Activated CD8-positive, alpha-beta memory T cell treated with anti-CD3 and anti-CD28 coated beads for 36 hours (primary cell): ENCODE measurements at regions not wholly inside any gene's neighbourhood (a gene's known extent, or its start where the extent isn't known, plus 50 kb on each side); places are given as distances from the start of the nearest gene placed in this dataset.

Source experiments
- CTCF ChIA-PET: fragments of 350-600 bp; sonication (Branson Sonifier 250); formaldehyde crosslinking; loops from one replicate; lab custom pipeline; 2021; ENCODE audit warnings: antibody characterized with exemption; lab: Charles Lee
- POLR2A ChIA-PET: fragments of 350-600 bp; sonication (Branson Sonifier 250); formaldehyde crosslinking; loops from one replicate; lab custom pipeline; 2021; ENCODE audit warnings: antibody characterized with exemption; lab: Charles Lee

DNA sequence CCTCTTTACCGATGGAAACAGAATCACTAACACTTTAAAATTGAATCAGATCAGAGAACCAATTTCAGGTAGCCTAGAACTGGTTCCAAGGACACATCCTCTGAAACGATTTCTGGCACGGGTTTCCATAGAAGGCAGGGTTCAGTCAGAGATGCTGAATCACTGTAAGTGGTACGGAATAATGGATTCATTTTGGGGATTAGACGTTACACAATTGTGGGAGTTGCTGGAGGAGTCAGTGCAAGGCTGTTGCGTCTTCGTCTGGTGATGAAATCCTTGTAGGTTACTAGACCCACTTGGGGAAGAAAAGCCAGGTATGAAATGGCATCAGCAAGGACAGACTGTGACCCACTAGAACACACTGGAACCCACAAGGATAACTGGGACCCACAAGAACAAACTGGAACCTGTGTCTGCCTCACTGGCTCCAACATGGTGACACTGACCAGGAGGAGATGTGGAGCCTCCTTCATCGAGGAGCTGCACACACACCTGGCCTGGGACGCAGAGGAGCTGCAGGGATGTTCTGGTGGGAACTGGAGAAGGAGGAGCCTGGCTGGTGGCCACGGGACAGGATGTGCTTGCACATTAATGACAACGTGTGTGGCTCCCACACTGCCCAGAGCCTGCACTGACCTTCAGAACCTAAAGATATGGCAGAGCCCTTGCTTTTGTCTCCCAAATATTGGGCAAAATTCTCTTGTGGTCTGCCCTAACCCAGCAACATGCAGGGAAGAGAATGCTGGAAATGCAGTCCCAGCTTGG, 105.1 kb downstream of the TRAPPC11 start:
- ChIA-PET CTCF (no interaction called here), POLR2A (no interaction called here)

DNA sequence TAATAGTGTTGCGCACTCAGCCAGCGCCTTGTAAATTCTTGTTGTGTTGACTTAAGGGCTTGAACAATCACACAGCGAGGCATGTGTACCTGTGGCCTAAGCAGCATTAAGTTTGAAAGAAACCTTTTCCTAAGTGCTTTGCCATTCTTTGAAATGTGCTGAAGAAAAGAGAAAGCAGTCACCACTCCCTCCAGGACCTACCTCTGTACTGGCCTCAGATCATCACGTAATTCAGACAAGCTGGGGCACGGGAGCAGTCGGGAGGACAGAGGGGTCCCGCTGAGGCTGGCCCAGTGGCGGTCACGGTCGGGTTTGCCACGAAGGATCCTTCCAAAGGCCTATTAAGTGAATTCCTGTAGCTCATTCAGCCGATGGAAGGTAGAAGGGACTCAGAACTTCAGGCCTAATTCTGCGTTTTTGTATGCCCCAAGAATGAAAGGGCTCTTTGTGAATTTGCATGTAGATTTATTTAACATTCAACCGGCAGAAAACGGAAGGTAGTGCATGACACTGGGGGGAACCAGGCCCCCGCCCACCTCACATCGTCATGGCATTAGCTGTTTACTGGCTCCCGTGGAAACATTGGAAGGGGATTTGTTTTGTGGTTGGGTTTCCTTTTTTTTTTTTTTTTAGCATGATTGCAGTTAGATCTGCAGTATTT, 106.3 kb downstream of the TRAPPC11 start:
- ChIA-PET CTCF (no interaction called here), POLR2A (interaction anchor here (0.7 kb wide), 1 partner anchor 73 kb away, joined by 5 read pairs; no protein-coding TSS in a partner anchor)

DNA sequence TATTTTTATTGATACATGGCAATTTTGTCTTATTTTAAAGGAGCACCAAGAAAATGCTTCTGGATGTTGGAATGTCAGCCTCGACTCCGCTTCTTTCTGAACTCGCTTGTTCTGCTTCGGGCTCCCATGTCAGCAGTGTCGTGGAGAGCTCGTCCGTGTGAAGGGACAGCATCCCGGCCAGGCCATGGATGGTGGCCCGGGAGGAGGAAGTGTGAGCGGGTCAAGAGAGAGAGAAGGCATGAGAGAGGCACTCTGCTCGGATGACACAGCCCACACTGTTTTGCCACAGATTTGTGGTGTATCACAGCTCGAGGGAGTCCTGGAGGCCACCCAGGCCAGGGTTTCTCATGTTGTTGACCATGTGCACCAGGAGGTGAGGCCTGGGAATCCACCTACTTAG, 107.0 kb downstream of the TRAPPC11 start:
- ChIA-PET CTCF (no interaction called here), POLR2A (no interaction called here)

DNA sequence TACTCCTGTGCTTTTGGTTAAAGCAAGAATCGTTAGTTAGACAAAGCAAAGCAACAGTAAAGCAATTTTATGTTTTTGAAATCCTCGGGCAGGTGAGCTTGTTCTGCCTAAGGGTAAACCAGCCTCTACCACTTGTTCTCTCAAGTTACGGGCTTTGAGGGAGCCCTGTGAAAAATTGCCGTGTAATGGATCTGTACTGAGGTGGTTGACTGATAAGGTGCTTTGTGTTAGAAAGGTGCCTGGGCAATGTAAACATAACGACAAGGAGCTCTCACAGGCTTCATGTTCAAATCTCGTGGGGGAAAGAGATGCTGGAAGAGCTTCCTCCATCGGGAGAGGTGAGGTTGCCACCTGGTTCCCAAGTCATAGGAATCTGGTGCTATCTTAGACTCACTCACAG, 111.8 kb downstream of the TRAPPC11 start:
- ChIA-PET CTCF (no interaction called here), POLR2A (no interaction called here)

DNA sequence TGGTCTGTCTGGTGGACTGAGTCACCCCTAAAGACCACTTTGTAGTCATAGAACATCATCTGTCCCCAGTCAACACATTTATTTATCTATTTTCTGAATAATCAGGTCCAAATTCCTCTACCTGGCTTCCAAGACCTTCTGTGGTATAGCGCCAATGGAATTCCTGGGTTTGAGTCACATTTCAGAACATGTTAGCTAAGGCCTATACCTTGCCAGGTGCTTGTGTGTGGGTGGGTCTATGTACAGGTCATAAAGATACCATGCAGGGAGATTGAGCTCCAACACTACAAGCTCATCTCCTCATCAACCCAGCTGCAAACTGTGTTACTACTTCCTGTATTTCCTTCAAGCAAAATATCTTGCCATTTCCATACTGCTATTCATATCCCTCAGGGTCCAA, 113.3 kb downstream of the TRAPPC11 start:
- CTCF ChIA-PET, result no interaction called here
- POLR2A ChIA-PET, result no interaction called here

DNA sequence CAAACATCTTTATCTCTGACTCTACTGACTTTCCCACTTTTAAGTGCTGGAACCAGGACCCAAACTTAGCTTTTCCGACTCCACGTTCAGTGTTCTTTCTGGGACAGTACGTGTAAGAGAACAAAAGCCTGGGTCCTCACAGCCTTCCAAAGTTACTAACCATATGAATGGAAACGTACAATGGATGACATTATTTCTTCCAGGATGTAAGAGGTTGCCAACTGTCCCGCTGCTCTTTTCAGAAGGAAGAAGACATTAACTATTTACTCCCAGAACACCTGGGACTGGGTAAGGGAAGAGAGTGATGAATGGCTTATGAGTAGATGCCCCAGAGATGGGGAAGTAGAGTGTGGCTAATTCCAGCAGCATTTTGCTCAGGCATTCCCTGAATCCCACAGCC, 114.7 kb downstream of the TRAPPC11 start:
- CTCF ChIA-PET, result no interaction called here
- POLR2A ChIA-PET, result no interaction called here

DNA sequence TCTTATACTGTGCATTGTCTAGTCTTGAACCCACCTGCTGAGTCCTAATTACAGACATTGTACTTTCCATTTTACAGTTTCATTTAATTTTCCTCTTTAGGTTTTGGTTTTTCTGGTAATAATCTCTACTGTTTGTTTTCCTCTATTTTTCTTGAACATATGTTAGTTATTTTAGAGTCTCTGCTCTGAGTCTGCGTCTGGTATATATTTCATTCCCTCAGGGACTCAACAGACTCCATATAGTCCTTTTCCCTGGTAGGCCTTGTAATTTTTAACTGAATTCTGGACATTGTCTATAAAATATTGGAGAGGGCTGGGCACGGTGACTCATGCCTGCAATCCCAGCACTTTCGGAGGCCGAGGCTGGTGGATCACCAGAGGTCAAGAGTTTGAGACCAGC, 121.8 kb upstream of the STOX2 start:
- POLR2A ChIA-PET, result no interaction called here
- CTCF ChIA-PET, result interaction anchor here (0.6 kb wide), 1 partner anchor 156 kb away, joined by 4 read pairs; no protein-coding TSS in a partner anchor

DNA sequence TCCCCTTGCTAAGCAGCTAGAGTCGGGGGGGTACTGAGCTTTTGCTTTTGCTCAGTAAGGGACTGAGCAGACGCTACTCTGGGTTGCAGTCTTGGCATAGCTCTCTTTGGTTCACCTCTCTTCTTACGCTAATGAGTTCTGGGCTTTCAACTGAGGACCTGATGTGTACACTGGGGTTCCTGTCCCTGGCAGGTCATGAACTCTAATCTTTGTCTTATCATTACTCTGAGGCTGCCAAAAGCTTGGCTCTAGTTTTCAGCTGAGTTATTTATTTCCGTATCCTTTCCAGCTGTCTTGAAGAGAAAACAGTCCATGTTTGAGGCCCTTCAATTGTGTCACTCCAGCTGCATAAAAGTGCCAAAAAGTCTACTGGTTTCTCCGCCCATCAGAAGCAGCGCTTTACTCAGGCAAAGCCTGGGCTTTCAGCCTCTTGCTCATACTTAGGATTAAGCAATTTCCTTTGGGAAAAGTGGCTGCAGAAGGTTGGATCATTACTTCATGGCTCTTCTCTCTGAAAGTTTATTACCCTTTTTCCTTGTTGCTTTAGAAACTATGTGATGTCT, 121.0 kb upstream of the STOX2 start:
- CTCF ChIA-PET, result no interaction called here
- POLR2A ChIA-PET, result no interaction called here

DNA sequence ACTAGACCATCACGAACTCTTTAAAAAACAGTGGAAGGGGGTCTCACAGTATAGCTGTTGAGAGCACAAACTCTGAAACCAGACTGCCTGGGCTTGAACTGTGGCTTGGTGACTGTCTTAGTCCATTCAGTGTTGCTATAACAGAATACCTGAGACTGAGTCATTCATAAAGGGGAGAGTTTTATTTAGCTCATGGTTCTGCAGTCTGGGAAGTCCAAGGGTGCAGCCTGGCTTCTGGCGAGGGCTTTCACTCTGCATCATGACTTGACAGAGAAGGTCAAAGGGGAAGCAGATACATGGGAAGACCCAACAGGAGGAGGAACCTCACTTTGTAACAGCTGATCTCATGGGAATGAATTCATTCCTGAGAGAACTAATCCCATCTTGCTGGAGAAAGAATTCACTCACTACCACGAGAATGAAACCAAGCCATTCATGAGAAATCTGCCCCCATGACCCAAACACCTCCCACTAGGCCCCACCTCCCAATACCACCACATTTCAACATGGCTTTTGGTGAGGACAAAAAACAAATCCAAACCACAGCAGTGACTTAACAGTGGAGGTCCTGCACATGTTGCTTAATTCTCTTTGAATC, 116.7 kb upstream of the STOX2 start:
- CTCF ChIA-PET, result interaction anchor here (0.6 kb wide), 1 partner anchor 42 kb away, joined by 5 read pairs; no protein-coding TSS in a partner anchor
- POLR2A ChIA-PET, result no interaction called here

DNA sequence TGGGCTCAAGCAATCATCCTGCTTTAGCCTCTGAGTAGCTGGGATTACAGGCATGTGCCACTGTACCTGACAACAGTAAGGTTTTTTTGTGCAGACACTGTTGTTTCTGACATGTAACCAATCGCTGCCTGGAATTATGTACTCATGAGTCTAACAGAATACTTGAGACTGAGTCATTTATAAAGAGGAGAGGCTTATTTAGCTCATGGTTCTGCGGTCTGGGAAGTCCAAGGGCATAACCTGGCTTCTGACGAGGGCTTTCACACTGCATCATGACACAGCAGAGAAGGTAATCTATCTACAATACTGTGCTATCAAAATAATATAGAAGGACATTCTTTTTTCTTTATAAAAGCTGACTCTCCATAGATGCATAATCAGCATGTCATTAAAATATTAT, 115.5 kb upstream of the STOX2 start:
- POLR2A ChIA-PET, result no interaction called here

DNA sequence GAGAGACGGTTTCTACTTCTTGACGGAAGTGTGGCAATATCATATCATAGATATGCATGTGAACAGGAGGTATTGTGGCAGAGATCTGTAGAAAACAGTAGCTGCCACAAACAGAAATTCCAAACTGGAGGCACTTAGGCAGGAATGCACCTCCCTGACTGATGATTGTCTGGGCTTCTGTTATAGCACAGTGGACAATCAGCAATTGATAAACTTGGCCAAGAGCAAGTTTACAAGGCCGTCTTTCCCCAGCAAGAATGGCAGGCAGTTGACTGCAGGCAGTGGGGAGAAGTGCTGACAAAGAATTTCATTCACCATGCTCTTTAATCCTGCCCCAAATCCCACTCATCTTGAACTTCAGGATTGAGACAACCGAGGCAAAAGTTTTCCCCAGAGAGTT, 114.4 kb upstream of the STOX2 start:
- POLR2A ChIA-PET, result no interaction called here

More for the DNA sequence above, 115.5 kb upstream of the STOX2 start:
- CTCF ChIA-PET, result no interaction called here

DNA sequence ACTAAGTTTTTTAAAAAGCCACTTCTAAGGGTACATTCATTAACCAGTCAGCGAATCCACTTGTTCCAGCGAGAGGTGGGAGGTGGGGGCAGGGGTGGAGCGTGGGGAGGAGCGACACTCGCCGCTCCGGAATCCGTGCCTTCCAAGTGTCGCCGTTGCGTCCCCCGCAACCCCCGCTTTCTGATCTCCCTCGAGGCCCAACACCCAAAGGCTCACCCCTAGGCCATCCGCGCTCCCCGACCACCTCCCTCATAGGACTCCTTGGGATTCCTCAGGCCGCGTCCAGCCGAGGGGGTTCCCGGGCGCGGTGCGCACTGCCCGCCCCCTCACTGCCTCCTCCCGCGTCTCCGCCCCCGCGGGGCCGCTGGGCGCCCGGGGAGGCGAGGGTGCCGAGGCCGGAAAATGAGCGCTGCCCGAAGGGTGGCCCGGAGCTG, 108.1 kb upstream of the STOX2 start:
- CTCF ChIA-PET, result no interaction called here
- POLR2A ChIA-PET, result no interaction called here

More for the DNA sequence above, 114.4 kb upstream of the STOX2 start:
- CTCF ChIA-PET, result no interaction called here

DNA sequence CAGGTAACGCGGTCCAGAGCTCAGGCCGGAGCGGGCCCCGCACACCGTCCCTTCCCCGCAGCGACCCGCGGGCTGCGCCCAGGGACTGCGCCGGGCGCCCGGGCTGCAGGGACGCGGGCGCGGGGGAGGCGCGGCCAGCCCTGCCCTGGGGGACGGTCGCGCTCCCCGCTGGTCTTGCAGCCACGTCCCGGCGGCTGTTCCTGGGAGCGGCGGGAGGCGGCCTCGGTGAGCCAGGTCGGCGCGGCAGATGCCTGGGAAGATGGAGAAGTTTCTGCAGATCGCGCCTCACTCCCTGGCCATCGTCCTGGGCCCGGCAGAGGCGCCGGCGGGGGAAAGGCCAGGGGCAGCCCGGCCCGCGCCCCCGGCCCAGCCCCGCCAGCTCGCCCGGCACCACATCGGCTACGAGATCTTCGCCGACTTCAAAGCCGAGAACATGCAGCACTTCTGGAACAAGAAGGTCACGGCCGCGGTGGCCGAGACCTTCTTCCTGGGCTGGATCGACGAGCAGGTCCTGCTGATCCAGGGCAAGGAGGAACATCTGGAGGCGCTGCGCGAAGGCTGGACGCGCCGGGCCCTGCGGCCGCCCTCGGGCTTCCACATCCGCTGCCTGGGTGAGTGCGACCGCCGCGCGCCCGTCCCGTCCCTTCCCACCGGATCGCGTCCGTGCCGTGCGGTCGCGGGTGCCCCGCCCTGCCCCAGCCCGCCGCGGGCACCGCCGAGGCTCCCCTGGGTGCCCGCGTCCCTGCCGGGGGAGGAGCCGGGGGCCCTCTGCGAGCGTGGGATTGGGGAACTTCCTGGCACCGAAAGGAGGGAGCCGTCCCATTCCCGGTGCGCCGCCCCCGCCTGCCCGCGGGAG, 107.4 kb upstream of the STOX2 start:
- ChIA-PET CTCF (no interaction called here), POLR2A (no interaction called here)

DNA sequence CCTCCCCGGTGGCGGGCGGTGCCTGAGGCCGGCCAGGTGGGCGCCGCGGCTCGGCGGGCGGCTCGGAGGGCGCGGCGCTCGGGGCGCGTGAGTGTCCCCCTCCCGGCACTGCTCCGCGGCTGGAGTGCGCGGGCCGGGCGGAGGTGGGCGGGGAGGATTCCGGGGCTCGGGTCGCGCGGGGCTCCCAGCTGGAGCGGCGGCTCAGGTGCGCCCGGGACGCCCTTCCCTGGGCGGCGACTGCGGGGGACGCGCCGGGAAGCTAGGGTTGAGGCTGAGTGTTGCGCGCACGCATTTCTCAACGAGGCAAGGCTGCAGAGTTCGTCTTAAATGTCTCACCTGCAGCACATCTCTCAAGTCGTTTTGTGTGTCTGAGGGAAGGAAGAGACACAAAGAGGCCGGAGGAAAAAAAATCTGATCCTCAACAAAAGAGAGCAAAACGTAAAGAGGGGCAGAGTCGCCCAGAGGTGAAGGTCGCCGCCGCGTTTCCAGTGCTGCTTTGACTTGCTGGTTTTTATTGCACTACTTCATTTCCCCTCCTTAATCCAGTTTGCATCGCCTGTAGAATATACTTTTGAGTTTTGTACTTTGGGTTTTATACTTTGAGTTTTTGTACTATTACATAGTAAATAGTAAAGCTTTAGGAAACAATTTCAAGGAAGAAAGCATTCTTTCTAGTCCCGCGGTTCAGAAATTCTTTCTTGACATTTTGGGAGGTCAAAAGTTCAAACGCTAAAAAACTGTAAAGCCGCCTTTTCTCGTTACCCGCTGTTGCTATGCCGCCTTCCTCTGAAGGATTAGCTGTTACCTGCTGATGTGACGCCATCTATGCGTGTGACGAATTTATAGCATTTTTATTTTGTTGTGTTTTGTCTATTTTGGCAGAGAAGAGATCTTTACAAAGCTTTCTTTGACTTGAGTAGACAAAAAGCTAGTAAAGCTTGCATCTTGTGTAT, 106.5 kb upstream of the STOX2 start:
- CTCF ChIA-PET, result no interaction called here
- POLR2A ChIA-PET, result no interaction called here

DNA sequence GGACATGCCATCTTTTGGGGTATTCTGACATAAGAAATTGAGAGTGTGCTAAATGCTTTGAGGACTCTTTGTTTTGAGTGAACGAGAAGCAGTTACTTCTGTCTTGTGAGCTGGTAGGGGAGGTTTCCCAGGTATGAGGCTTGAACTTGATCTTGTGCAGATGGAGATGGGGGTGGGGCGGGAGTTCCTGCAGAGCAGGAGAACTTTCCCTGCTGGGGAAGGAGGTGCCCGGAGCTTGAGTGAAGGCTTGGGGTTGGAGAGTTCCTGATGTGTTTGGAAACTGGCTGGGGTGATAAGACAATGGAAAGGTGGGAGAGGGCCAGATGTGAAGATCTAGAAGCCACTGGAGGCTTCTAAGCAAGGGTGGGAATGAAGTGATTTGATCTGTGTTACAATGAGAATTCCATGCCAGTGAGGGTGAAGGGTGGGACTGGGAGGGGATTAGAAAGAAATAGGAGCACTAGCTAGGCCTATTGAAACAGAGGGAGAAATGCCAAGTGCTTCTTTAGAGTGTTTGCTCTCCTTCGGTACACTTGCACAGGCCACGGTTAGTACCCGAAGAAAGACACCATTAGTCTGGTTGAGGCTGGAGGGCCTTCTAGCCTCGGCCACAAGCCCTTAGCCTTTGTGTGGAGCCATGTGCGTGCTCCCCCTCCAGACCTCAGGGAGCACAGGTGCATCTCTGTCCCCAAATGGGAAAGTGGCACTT, 103.5 kb upstream of the STOX2 start:
- POLR2A ChIA-PET, result no interaction called here
- CTCF ChIA-PET, result no interaction called here

DNA sequence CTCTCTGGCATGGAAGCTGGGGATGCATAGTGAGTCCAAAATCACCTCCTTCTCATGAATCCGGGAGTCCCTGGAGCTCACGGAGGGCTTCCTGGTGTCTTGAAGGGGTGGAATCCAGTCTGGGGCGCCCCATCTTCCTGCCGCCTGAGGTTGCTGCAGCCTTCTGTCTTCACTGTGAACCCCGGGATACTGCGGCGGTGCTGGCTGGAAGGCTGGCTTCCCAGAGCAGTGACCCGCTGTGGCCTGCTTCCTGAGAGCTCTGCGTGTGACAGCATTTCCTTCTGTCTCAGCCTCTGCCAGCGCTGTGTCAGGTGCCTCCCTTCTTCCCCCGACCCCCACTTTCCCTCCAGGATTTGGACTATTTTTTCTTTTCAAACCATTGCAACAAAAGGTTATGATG, 98.8 kb upstream of the STOX2 start:
- ChIA-PET CTCF (no interaction called here), POLR2A (no interaction called here)

DNA sequence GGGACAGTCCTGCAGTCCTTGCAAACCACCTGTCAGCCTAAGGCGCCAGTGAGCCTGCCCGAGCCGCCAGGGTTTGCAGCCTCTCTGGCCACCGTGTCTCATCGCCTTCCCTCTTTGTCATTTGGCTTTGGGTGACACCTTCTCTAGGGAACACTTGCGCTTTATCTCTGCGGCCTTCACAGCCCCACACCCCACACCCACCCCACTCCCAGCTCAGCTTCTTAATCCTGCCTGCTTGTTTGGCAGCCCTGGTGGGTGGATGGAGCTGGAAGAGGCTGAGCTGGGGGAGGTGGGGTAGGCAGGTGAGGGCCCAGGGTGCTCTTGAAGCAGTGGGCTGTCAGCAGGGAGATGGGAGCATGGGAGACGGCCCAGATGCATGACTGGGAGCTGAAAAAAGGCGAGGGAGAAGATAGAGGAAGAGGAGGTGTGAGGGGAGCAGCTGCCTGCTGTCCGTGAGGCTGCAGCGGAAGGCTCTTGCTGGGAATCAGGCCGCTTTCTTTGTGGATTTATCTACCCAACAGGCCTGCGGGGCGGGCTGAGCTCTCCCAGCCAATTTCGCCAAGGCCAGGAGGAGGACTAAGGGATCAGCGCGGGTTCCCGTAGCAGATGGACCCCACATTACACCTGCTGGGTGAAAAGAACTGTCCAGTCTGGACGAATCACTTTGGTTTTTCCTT, 97.5 kb upstream of the STOX2 start:
- ChIA-PET CTCF (no interaction called here), POLR2A (no interaction called here)
